Neutrophil (primary cell): ENCODE measurements at regions not wholly inside any gene's neighbourhood (a gene's known extent, or its start where the extent isn't known, plus 50 kb on each side); places are given as distances from the start of the nearest gene placed in this dataset.

ENCODE experiments used
- H3K27ac ChIP-seq: fragments of 200-600 bp; sonication (generic); 2 replicates; pipeline ENCODE4 v1.5.1; 2016; ENCODE audit warnings: mild to moderate bottlenecking, moderate library complexity
- H3K27me3 ChIP-seq: fragments of 200-600 bp; sonication (generic); 2 replicates; pipeline ENCODE4 v1.6.0; 2016; ENCODE audit warnings: mild to moderate bottlenecking
- H3K36me3 ChIP-seq: fragments of 200-600 bp; sonication (generic); 2 replicates; pipeline ENCODE4 v1.5.1; 2017
- H3K4me1 ChIP-seq, 2 experiments: fragments of 200-600 bp in 1 of 2; sonication (generic) in 1 of 2; 1 replicate in 1 of 2; 2 replicates in 1 of 2; pipeline versions ENCODE4 v1.5.1 to v1.6.1; 2013 to 2016; ENCODE audit warnings: low read depth in 1 of 2, low read length in 1 of 2, mild to moderate bottlenecking in 1 of 2, moderate library complexity in 1 of 2; ENCODE audit not compliant: control insufficient read depth in 1 of 2, insufficient read depth in 1 of 2
- H3K4me3 ChIP-seq, 2 experiments: fragments of 200-600 bp in 1 of 2; sonication (generic) in 1 of 2; 1 replicate in 1 of 2; 2 replicates in 1 of 2; pipeline ENCODE4 v1.5.1; 2013 to 2016; ENCODE audit warnings: low read depth in 1 of 2, low read length in 1 of 2, mild to moderate bottlenecking in 1 of 2, moderate library complexity in 1 of 2
- H3K9me3 ChIP-seq: fragments of 200-600 bp; sonication (generic); 2 replicates; pipeline ENCODE4 v1.5.1; 2016
- CTCF ChIP-seq: fragments of 200-600 bp; sonication (generic); IDR thresholded peaks from 2 replicates; pipeline ENCODE4 v1.5.1; 2016; ENCODE audit warnings: antibody characterized with exemption

- Histone ChIP-seq H3K27ac (no peak overlapping the region), H3K4me1 (peaks cover 0 to 4% of the 10 kb centered on the region in 2 experiments), H3K36me3 (no peaks in the 10 kb centered on the region), H3K9me3 (no peaks in the 10 kb centered on the region), H3K27me3 (peaks cover 100% of the 10 kb centered on the region), H3K4me3 (no peak overlapping the region)
- TF ChIP-seq CTCF: no peak
Measured at GRCh38 chr6:27678469-27678868, 205.6 kb upstream of the ZNF184 start.

- no peak for TF ChIP-seq CTCF
- H3K9me3 ChIP-seq: no peaks in the 10 kb centered on the region
- H3K36me3 ChIP-seq: no peaks in the 10 kb centered on the region
- no peak overlapping the region for H3K27ac ChIP-seq
- no peak overlapping the region for H3K4me3 ChIP-seq
- peaks cover 1 to 6% of the 10 kb centered on the region in 2 experiments for H3K4me1 ChIP-seq
- H3K27me3 ChIP-seq: peaks cover 100% of the 10 kb centered on the region
Measured at GRCh38 chr6:27674882-27675281, 202.0 kb upstream of the ZNF184 start.

- Histone ChIP-seq H3K9me3 (no peaks in the 10 kb centered on the region), H3K27me3 (peaks cover 100% of the 10 kb centered on the region), H3K4me1 (peaks cover 0 to 6% of the 10 kb centered on the region in 2 experiments), H3K27ac (no peak overlapping the region), H3K36me3 (no peaks in the 10 kb centered on the region), H3K4me3 (no peak overlapping the region)
- no peak for TF ChIP-seq CTCF
Measured at GRCh38 chr6:27672113-27672799, 199.4 kb upstream of the ZNF184 start.

GRCh38 chr6:27669624-27670301, 196.9 kb upstream of the ZNF184 start:
- H3K27ac ChIP-seq: no peak overlapping the region
- no peaks in the 10 kb centered on the region for H3K36me3 ChIP-seq
- H3K4me3 ChIP-seq: no peak overlapping the region
- peaks cover 0 to 6% of the 10 kb centered on the region in 2 experiments for H3K4me1 ChIP-seq
- no peak for TF ChIP-seq CTCF
- peaks cover 100% of the 10 kb centered on the region for H3K27me3 ChIP-seq
- no peaks in the 10 kb centered on the region for H3K9me3 ChIP-seq

- peaks cover 97% of the 10 kb centered on the region for H3K27me3 ChIP-seq
- no peak overlapping the region for H3K4me3 ChIP-seq
- no peak overlapping the region for H3K27ac ChIP-seq
Measured at GRCh38 chr6:27669295-27669623, 196.4 kb upstream of the ZNF184 start.

More at GRCh38 chr6:27669295-27669623, 196.4 kb upstream of the ZNF184 start:
- H3K4me1 ChIP-seq: peaks cover 0 to 6% of the 10 kb centered on the region in 2 experiments
- H3K9me3 ChIP-seq: no peaks in the 10 kb centered on the region
- H3K36me3 ChIP-seq: no peaks in the 10 kb centered on the region
- no peak for TF ChIP-seq CTCF
